GM12878 (cell line): ENCODE measurements at regions not wholly inside any gene's neighbourhood (a gene's known extent, or its start where the extent isn't known, plus 50 kb on each side); places are given as distances from the start of the nearest gene placed in this dataset.

Source experiments
- ASH2L ChIP-seq: fragments of 300-600, 200-600 bp; sonication (generic); IDR thresholded peaks from 2 replicates; pipeline ENCODE4 v1.6.1; 2017; ENCODE audit warnings: low read depth, mild to moderate bottlenecking, borderline replicate concordance
- ATF3 ChIP-seq: IDR thresholded peaks from 2 replicates; pipeline ENCODE4 v1.6.1; 2011; ENCODE audit warnings: low read depth, mild to moderate bottlenecking, low read length, moderate library complexity, borderline replicate concordance; ENCODE audit errors: extremely low read depth
- CBX3 ChIP-seq: fragments of 200-600 bp; sonication (generic); IDR thresholded peaks from 2 replicates; pipeline ENCODE4 v1.6.1; 2016; ENCODE audit warnings: low read depth, borderline replicate concordance
- CTCF ChIP-seq, 3 experiments: IDR thresholded peaks in 2 of 3; conservative IDR thresholded peaks in 1 of 3; 2 replicates each; pipeline ENCODE4 v1.5.1; 2011; ENCODE audit warnings: low read depth in 3 of 3, low read length in 3 of 3, mild to moderate bottlenecking in 3 of 3, control low read depth in 2 of 3, moderate library complexity in 2 of 3, inconsistent platforms in 1 of 3, mixed read lengths in 1 of 3; ENCODE audit not compliant: control insufficient read depth in 2 of 3, insufficient read depth in 1 of 3; ENCODE audit errors: extremely low read depth in 1 of 3
- EP300 ChIP-seq, 2 experiments: fragments of 150-350 bp in 1 of 2; IDR thresholded peaks; 2 replicates each; pipeline ENCODE4 v1.6.1; 2011 to 2012; ENCODE audit warnings: low read depth in 2 of 2, low read length in 2 of 2, borderline replicate concordance in 1 of 2, improper control_type of control experiment in 1 of 2, inconsistent platforms in 1 of 2; ENCODE audit not compliant: control insufficient read depth in 1 of 2
- JUNB ChIP-seq: IDR thresholded peaks from 2 replicates; pipeline ENCODE4 v1.6.1; 2016; ENCODE audit warnings: antibody characterized with exemption, mild to moderate bottlenecking
- KDM1A ChIP-seq: fragments of 200-600 bp; sonication (generic); IDR thresholded peaks from 2 replicates; pipeline ENCODE4 v1.6.1; 2016; ENCODE audit warnings: borderline replicate concordance
- NFYA ChIP-seq: IDR thresholded peaks from 2 replicates; pipeline ENCODE4 v1.6.1; 2011; ENCODE audit warnings: low read depth, mild to moderate bottlenecking, low read length, improper control_type of control experiment, borderline replicate concordance
- NFYB ChIP-seq: IDR thresholded peaks from 2 replicates; pipeline ENCODE4 v1.6.1; 2011; ENCODE audit warnings: low read depth, mild to moderate bottlenecking, low read length, improper control_type of control experiment, moderate library complexity; ENCODE audit not compliant: insufficient read depth
- POLR2A ChIP-seq: IDR thresholded peaks from 2 replicates; pipeline ENCODE4 v1.6.1; 2011; ENCODE audit warnings: low read depth, mild to moderate bottlenecking, low read length
- REST ChIP-seq: IDR thresholded peaks from 2 replicates; pipeline ENCODE4 v1.6.1; 2012; ENCODE audit warnings: mild to moderate bottlenecking, low read depth, low read length
- RFX5 ChIP-seq: IDR thresholded peaks from 2 replicates; pipeline ENCODE4 v1.6.1; 2011; ENCODE audit warnings: low read depth, low read length, improper control_type of control experiment
- ZZZ3 ChIP-seq: IDR thresholded peaks from 2 replicates; pipeline ENCODE4 v1.6.1; 2011; ENCODE audit warnings: low read depth; ENCODE audit not compliant: control insufficient read depth, insufficient read length

- TF ChIP-seq NFYA (no peak), JUNB (no peak), CTCF (IDR thresholded peaks at IDR 0.05 in 2 of 3, conservative IDR thresholded peaks at IDR 0.05 in 1 of 3; ENCODE audit: control insufficient read depth in 2 of 3, extremely low read depth in 1 of 3, insufficient read depth in 1 of 3, low read depth in 3 of 3, low read length in 3 of 3) (no peak), EP300 (IDR thresholded peaks at IDR 0.05; ENCODE audit: borderline replicate concordance in 1 of 2, control insufficient read depth in 1 of 2, low read depth in 2 of 2, low read length in 2 of 2) (no peak), KDM1A (no peak), ASH2L (no peak), ZZZ3 (no peak), CBX3 (no peak), REST (no peak), ATF3 (no peak), POLR2A (no peak), NFYB (no peak), RFX5 (no peak)
Measured at GRCh38 chr12:72986963-72987362, 714.8 kb downstream of the TRHDE start.
